Activated CD4-positive, alpha-beta T cell treated with anti-CD3 and anti-CD28 coated beads, Interleukin-2, amount 10 ng/mL, durations not matched to agents 24 days and 14 days (primary cell): ENCODE measurements at regions not wholly inside any gene's neighbourhood (a gene's known extent, or its start where the extent isn't known, plus 50 kb on each side); places are given as distances from the start of the nearest gene placed in this dataset.
A peak's percentile ranks its signal among the peaks of the same experiment; 100 is the strongest.

Source experiments
- DNase-seq: peaks from one replicate; pipeline ENCODE4 v3.0.0; 2022
- H3K27ac Mint-ChIP-seq: one replicate; pipeline ENCODE4 v1.8.0; 2022; ENCODE audit warnings: mild to moderate bottlenecking, mixed read lengths
- H3K27me3 Mint-ChIP-seq: one replicate; pipeline ENCODE4 v1.8.0; 2022; ENCODE audit warnings: mixed read lengths
- H3K36me3 Mint-ChIP-seq: one replicate; pipeline ENCODE4 v1.8.0; 2022; ENCODE audit warnings: low read depth, mild to moderate bottlenecking, mixed read lengths
- H3K4me1 Mint-ChIP-seq: one replicate; pipeline ENCODE4 v1.8.0; 2021; ENCODE audit warnings: mixed read lengths
- H3K4me3 Mint-ChIP-seq: one replicate; pipeline ENCODE4 v1.8.0; 2022; ENCODE audit warnings: mild to moderate bottlenecking, moderate library complexity, mixed read lengths
- H3K9me3 Mint-ChIP-seq: one replicate; pipeline ENCODE4 v1.8.0; 2021; ENCODE audit warnings: mixed read lengths
- intact Hi-C: fragments of 100-400 bp; cut with micrococcal nuclease; formaldehyde crosslinking; loops from one replicate; pipeline ENCODE4 v1.15.1; 2023

- no peaks in the 10 kb centered on the region for H3K27me3 Mint-ChIP-seq
- no peak overlapping the region for H3K4me3 Mint-ChIP-seq
- no peaks in the 10 kb centered on the region for H3K9me3 Mint-ChIP-seq
Observed at GRCh38 chr3:66705076-66705475, 204.3 kb upstream of the LRIG1 start.

GRCh38 chr3:66706890-66707289 lies 206.1 kb upstream of the LRIG1 start:
- H3K9me3 Mint-ChIP-seq = no peaks in the 10 kb centered on the region
- intact Hi-C loops = no loop called here
- H3K27ac Mint-ChIP-seq = no peak overlapping the region

More at GRCh38 chr3:66705076-66705475, 204.3 kb upstream of the LRIG1 start:
- H3K27ac Mint-ChIP-seq = no peak overlapping the region
- H3K36me3 Mint-ChIP-seq = no peaks in the 10 kb centered on the region
- H3K4me1 Mint-ChIP-seq = no peaks in the 10 kb centered on the region
- intact Hi-C loops = no loop called here
- peak; percentile 17 for DNase-seq

GRCh38 chr3:66709532-66709931 lies 208.7 kb upstream of the LRIG1 start:
- H3K36me3 Mint-ChIP-seq = no peaks in the 10 kb centered on the region
- no peaks in the 10 kb centered on the region for H3K4me1 Mint-ChIP-seq
- no peaks in the 10 kb centered on the region for H3K27me3 Mint-ChIP-seq
- no peaks in the 10 kb centered on the region for H3K9me3 Mint-ChIP-seq
- H3K27ac Mint-ChIP-seq = no peak overlapping the region
- intact Hi-C loops = no loop called here
- H3K4me3 Mint-ChIP-seq = no peak overlapping the region
- DNase-seq = no peak

More at GRCh38 chr3:66706890-66707289, 206.1 kb upstream of the LRIG1 start:
- Mint-ChIP-seq H3K4me3 (no peak overlapping the region), H3K4me1 (no peaks in the 10 kb centered on the region), H3K36me3 (no peaks in the 10 kb centered on the region), H3K27me3 (no peaks in the 10 kb centered on the region)
- no peak for DNase-seq

GRCh38 chr3:66712210-66712609 lies 211.4 kb upstream of the LRIG1 start:
- Mint-ChIP-seq H3K4me3 (no peak overlapping the region), H3K27ac (no peak overlapping the region), H3K27me3 (no peaks in the 10 kb centered on the region)

GRCh38 chr3:66713921-66714320 lies 213.1 kb upstream of the LRIG1 start:
- no peak overlapping the region for H3K4me3 Mint-ChIP-seq
- no peaks in the 10 kb centered on the region for H3K27me3 Mint-ChIP-seq
- H3K9me3 Mint-ChIP-seq = no peaks in the 10 kb centered on the region
- H3K4me1 Mint-ChIP-seq = no peaks in the 10 kb centered on the region
- no peaks in the 10 kb centered on the region for H3K36me3 Mint-ChIP-seq
- H3K27ac Mint-ChIP-seq = no peak overlapping the region
- intact Hi-C loops = no loop called here
- DNase-seq = no peak

More at GRCh38 chr3:66712210-66712609, 211.4 kb upstream of the LRIG1 start:
- Mint-ChIP-seq H3K4me1 (no peaks in the 10 kb centered on the region), H3K36me3 (no peaks in the 10 kb centered on the region), H3K9me3 (no peaks in the 10 kb centered on the region)
- intact Hi-C loops = no loop called here
- DNase-seq = no peak

GRCh38 chr3:66715806-66716205 lies 215.0 kb upstream of the LRIG1 start:
- Mint-ChIP-seq H3K27me3 (no peaks in the 10 kb centered on the region), H3K27ac (no peak overlapping the region), H3K9me3 (no peaks in the 10 kb centered on the region), H3K4me3 (no peak overlapping the region), H3K36me3 (no peaks in the 10 kb centered on the region), H3K4me1 (no peaks in the 10 kb centered on the region)
- intact Hi-C loops = no loop called here
- no peak for DNase-seq

- H3K9me3 Mint-ChIP-seq = no peaks in the 10 kb centered on the region
- no peak for DNase-seq
- H3K4me1 Mint-ChIP-seq = no peaks in the 10 kb centered on the region
- H3K4me3 Mint-ChIP-seq = no peak overlapping the region
- H3K27ac Mint-ChIP-seq = no peak overlapping the region
- no peaks in the 10 kb centered on the region for H3K36me3 Mint-ChIP-seq
- intact Hi-C loops = no loop called here
- H3K27me3 Mint-ChIP-seq = peaks cover 3% of the 10 kb centered on the region
Observed at GRCh38 chr3:66717806-66718205, 217.0 kb upstream of the LRIG1 start.

GRCh38 chr3:66719796-66720356 lies 219.1 kb upstream of the LRIG1 start:
- Mint-ChIP-seq H3K4me1 (no peaks in the 10 kb centered on the region), H3K27me3 (peaks cover 3% of the 10 kb centered on the region), H3K4me3 (no peak overlapping the region), H3K9me3 (no peaks in the 10 kb centered on the region), H3K27ac (no peak overlapping the region), H3K36me3 (no peaks in the 10 kb centered on the region)
- no peak for DNase-seq
- intact Hi-C loops = no loop called here

- no peak overlapping the region for H3K27ac Mint-ChIP-seq
- H3K36me3 Mint-ChIP-seq = no peaks in the 10 kb centered on the region
- no peak for DNase-seq
- intact Hi-C loops = no loop called here
- no peaks in the 10 kb centered on the region for H3K9me3 Mint-ChIP-seq
- no peaks in the 10 kb centered on the region for H3K4me1 Mint-ChIP-seq
- no peak overlapping the region for H3K4me3 Mint-ChIP-seq
- H3K27me3 Mint-ChIP-seq = peaks cover 3% of the 10 kb centered on the region
Observed at GRCh38 chr3:66720508-66720907, 219.7 kb upstream of the LRIG1 start.

GRCh38 chr3:66722675-66723074 lies 221.9 kb upstream of the LRIG1 start:
- Mint-ChIP-seq H3K4me1 (no peaks in the 10 kb centered on the region), H3K27me3 (peaks cover 3% of the 10 kb centered on the region), H3K36me3 (no peaks in the 10 kb centered on the region), H3K4me3 (no peak overlapping the region), H3K9me3 (no peaks in the 10 kb centered on the region), H3K27ac (no peak overlapping the region)
- intact Hi-C loops = no loop called here
- no peak for DNase-seq

GRCh38 chr3:66723231-66723630 lies 222.4 kb upstream of the LRIG1 start:
- Mint-ChIP-seq H3K36me3 (no peaks in the 10 kb centered on the region), H3K27ac (no peak overlapping the region), H3K9me3 (no peaks in the 10 kb centered on the region), H3K4me3 (no peak overlapping the region), H3K4me1 (no peaks in the 10 kb centered on the region), H3K27me3 (peaks cover 5% of the 10 kb centered on the region)
- DNase-seq = no peak
- intact Hi-C loops = no loop called here

- H3K9me3 Mint-ChIP-seq = no peaks in the 10 kb centered on the region
- H3K4me1 Mint-ChIP-seq = no peaks in the 10 kb centered on the region
- H3K27me3 Mint-ChIP-seq = peaks cover 8% of the 10 kb centered on the region
- no peak overlapping the region for H3K27ac Mint-ChIP-seq
- intact Hi-C loops = no loop called here
- no peaks in the 10 kb centered on the region for H3K36me3 Mint-ChIP-seq
- H3K4me3 Mint-ChIP-seq = no peak overlapping the region
- DNase-seq = no peak
Observed at GRCh38 chr3:66729687-66730393, 229.0 kb upstream of the LRIG1 start.

GRCh38 chr3:66738625-66739365 lies 238.0 kb upstream of the LRIG1 start:
- Mint-ChIP-seq H3K9me3 (no peaks in the 10 kb centered on the region), H3K27me3 (peaks cover 2% of the 10 kb centered on the region), H3K36me3 (no peaks in the 10 kb centered on the region), H3K27ac (no peak overlapping the region), H3K4me1 (no peaks in the 10 kb centered on the region), H3K4me3 (no peak overlapping the region)
- DNase-seq = no peak
- intact Hi-C loops = no loop called here

GRCh38 chr3:66740260-66740659 lies 239.4 kb upstream of the LRIG1 start:
- H3K9me3 Mint-ChIP-seq = no peaks in the 10 kb centered on the region
- H3K27ac Mint-ChIP-seq = no peak overlapping the region
- intact Hi-C loops = no loop called here
- no peaks in the 10 kb centered on the region for H3K4me1 Mint-ChIP-seq
- H3K4me3 Mint-ChIP-seq = no peak overlapping the region
- DNase-seq = no peak
- no peaks in the 10 kb centered on the region for H3K36me3 Mint-ChIP-seq
- peaks cover 2% of the 10 kb centered on the region for H3K27me3 Mint-ChIP-seq
